ENCODE measurements at regions not wholly inside any gene's neighbourhood (a gene's known extent, or its start where the extent isn't known, plus 50 kb on each side); places are given as distances from the start of the nearest gene placed in this dataset.

GRCh38 chr4:128366212-128366611 lies 78.6 kb upstream of the PGRMC2 start:
- Histone ChIP-seq H3K4me3 (no peak overlapping the region), H3K27ac (replicated peaks) (no peak overlapping the region), H3K4me1 (peaks cover 9% of the 10 kb centered on the region), H3K27me3 (ENCODE audit: low read depth) (no peaks in the 10 kb centered on the region), H3K36me3 (no peaks in the 10 kb centered on the region), H3K9me3 (replicated peaks) (no peaks in the 10 kb centered on the region)
- intact Hi-C loops (cut with micrococcal nuclease), result no loop called here
- no peak for DNase-seq
- TF ChIP-seq CTCF (IDR thresholded peaks at IDR 0.05; ENCODE audit: borderline replicate concordance), result no peak

- Histone ChIP-seq H3K4me1 (peaks cover under 1% of the 10 kb centered on the region), H3K4me3 (no peak overlapping the region), H3K27me3 (ENCODE audit: low read depth) (no peaks in the 10 kb centered on the region), H3K9me3 (replicated peaks) (no peaks in the 10 kb centered on the region), H3K36me3 (no peaks in the 10 kb centered on the region), H3K27ac (replicated peaks) (no peak overlapping the region)
- intact Hi-C loops (cut with micrococcal nuclease), result no loop called here
- no peak for TF ChIP-seq CTCF (IDR thresholded peaks at IDR 0.05; ENCODE audit: borderline replicate concordance)
- no peak for DNase-seq
These were observed 77.0 kb upstream of the PGRMC2 start for GRCh38 chr4:128364565-128364964.

GRCh38 chr4:128363966-128364365 lies 76.4 kb upstream of the PGRMC2 start:
- H3K27ac ChIP-seq (replicated peaks), result no peak overlapping the region
- peaks cover 6% of the 10 kb centered on the region for H3K4me1 ChIP-seq
- DNase-seq, result no peak
- H3K27me3 ChIP-seq (ENCODE audit: low read depth), result no peaks in the 10 kb centered on the region
- no peak overlapping the region for H3K4me3 ChIP-seq
- H3K36me3 ChIP-seq, result no peaks in the 10 kb centered on the region
- TF ChIP-seq CTCF (IDR thresholded peaks at IDR 0.05; ENCODE audit: borderline replicate concordance), result no peak
- no peaks in the 10 kb centered on the region for H3K9me3 ChIP-seq (replicated peaks)
- intact Hi-C loops (cut with micrococcal nuclease), result no loop called here

- H3K4me3 ChIP-seq, result no peak overlapping the region
- DNase-seq, result no peak
These were observed 75.1 kb upstream of the PGRMC2 start for GRCh38 chr4:128362760-128363159.

DNA sequence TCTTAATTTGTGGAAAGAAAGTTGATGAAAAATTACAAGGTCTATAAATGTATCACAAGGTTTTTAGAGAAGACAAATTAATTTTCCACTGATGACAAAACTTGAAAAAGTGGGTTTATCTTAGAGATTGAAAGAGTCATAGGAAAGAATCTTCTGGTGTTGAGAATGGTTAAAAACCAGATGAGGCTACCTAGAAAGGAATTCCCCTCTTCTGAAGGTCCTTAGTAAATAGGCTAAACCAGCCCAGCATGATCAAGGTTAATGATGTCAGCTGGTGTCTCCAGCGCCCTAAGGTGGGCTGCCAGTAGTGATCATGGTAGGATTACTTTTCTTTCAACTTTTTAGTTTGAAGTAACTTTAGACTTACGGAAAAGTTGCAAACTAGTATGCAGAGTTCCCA lies 71.8 kb upstream of the PGRMC2 start:
- Histone ChIP-seq H3K4me1 (peaks cover 44% of the 10 kb centered on the region), H3K4me3 (no peak overlapping the region), H3K27me3 (ENCODE audit: low read depth) (no peaks in the 10 kb centered on the region), H3K9me3 (replicated peaks) (no peaks in the 10 kb centered on the region), H3K36me3 (no peaks in the 10 kb centered on the region), H3K27ac (replicated peaks) (peak overlapping the region; percentile 86)
- TF ChIP-seq CTCF (IDR thresholded peaks at IDR 0.05; ENCODE audit: borderline replicate concordance), result no peak
- intact Hi-C loops (cut with micrococcal nuclease), result no loop called here
- no peak for DNase-seq

More at GRCh38 chr4:128362760-128363159, 75.1 kb upstream of the PGRMC2 start:
- no peaks in the 10 kb centered on the region for H3K9me3 ChIP-seq (replicated peaks)
- no peaks in the 10 kb centered on the region for H3K36me3 ChIP-seq
- TF ChIP-seq CTCF (IDR thresholded peaks at IDR 0.05; ENCODE audit: borderline replicate concordance), result no peak
- peaks cover 18% of the 10 kb centered on the region for H3K4me1 ChIP-seq
- intact Hi-C loops (cut with micrococcal nuclease), result no loop called here
- H3K27ac ChIP-seq (replicated peaks), result no peak overlapping the region
- no peaks in the 10 kb centered on the region for H3K27me3 ChIP-seq (ENCODE audit: low read depth)

DNA sequence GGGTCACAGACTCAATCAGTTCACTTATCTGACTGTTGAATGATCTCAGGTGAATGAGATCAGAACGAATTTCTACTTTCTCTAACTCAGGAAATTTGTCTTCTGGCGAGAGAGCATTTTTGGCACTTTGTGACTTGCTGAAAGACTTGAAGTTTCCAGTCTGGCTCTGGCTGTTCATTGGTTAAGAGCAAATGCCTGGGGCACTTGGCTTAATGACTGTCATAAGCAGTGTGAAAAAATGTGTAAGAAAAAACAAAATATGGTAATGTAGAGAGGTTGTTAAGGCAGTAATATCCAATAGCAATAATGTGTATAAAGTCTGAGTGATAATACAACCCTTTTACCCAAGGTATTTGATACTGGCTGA lies 71.3 kb upstream of the PGRMC2 start:
- H3K27ac ChIP-seq (replicated peaks), result peak overlapping the region; percentile 86
- DNase-seq, result no peak

More for the DNA sequence above, 71.3 kb upstream of the PGRMC2 start:
- intact Hi-C loops (cut with micrococcal nuclease), result no loop called here
- Histone ChIP-seq H3K36me3 (no peaks in the 10 kb centered on the region), H3K27me3 (ENCODE audit: low read depth) (no peaks in the 10 kb centered on the region), H3K4me3 (peak overlapping the region; percentile 21), H3K9me3 (replicated peaks) (no peaks in the 10 kb centered on the region), H3K4me1 (peaks cover 49% of the 10 kb centered on the region)
- TF ChIP-seq CTCF (IDR thresholded peaks at IDR 0.05; ENCODE audit: borderline replicate concordance), result no peak

Measured in left ventricle myocardium inferior (tissue), 1 donor.